LHCN-M2 (cell line): ENCODE measurements at regions not wholly inside any gene's neighbourhood (a gene's known extent, or its start where the extent isn't known, plus 50 kb on each side); places are given as distances from the start of the nearest gene placed in this dataset.

ENCODE experiments used
- DNase-seq: peaks from one replicate; pipeline ENCODE4 v3.0.0-alpha.2; 2012; ENCODE audit warnings: low read depth

DNA sequence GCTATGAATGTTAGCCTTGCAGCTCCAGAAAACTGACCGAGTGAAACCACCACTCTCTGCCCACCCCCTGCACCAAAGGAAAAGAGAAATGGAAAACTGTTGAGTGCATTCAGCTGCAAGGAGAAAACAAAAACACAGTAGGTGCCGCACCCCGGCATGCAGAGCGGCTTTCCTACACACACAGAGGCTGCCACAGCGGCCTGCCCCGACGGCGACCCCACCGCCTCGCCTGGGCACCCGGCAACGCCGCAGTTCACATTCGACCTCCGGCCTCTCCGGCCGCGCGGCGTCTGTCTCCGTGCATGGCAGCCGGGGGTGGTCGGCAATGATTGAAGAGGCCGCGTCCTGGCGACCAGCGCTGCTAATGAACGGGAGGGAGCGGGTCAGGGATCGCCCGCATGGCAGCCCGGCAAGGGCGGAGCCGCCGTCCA is 417.1 kb upstream of the SALL3 start:
- no peak for DNase-seq

DNA sequence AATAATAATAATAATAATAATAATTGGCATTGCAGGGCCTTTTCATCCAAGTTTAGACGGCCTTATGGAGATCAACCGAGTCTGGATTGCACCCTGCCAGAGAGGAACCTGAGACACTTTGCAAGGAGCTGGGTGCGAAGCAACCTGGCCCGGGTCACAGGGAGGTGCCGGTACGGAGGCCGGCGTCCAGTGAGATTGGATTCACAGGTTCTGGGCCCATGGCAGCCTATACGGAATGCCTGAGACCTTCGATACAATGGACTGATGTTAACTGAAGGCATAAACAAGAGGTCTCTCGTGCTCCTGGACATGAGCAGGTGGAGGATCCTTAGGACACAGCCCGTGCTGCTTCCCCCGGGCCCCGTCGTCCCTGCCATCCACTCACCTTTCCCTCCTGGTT is 416.5 kb upstream of the SALL3 start:
- DNase-seq = no peak

DNA sequence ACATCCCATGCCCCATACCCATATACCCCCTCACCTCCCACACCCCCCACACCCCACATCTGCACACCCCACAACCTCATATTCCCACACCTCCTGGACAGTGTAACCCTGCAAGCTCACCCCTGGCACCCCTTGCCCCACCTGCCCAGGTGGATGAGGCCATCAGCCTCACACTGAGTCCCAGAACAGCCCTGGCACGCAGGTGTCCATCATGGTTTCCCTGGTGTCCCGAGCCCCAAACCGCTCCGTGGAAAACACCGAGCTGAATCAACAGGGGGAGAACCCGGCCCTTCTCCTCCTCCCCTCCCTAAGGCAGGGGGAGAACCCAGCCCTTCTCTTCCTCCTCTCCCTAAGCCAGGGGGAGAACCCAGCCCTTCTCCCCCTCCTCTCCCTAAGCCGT is 415.6 kb upstream of the SALL3 start:
- DNase-seq = no peak

DNA sequence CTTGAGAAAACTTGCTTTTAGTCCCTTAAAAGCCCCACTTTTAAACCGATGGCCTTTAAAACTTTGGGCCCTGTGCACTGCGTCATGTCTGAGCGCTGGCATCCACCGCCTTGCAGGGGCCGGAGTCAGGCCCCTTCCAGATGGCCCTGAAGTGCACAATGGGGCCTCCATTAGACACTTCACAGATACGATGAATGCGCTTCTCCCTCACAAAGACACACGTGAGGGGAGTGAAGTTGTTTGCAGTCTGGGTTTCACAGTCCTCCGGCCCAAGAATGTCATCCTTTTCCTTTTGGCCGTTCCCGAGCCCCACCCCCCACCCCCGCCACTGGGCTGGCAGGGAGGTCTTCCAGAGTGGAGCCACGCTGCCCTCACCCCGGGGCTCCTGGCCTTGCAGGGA is 415.1 kb upstream of the SALL3 start:
- no peak for DNase-seq

DNA sequence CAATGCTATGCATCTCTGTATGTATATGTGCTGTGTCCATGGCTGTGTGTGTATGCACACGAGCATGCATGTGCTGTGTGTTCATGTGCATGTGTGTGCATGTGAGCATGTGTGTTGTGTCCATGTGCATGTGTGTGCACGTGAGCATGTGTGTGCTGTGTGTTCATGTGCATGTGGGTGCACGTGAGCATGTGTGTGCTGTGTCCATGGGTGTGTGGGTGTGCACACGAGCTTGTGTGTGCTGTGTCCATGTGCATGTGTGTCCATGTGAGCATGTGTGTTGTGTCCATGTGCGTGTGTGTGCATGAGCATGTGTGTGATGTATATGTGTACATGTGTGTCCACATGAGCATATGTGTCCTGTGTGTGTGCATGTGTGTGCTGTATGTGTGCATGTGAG is 414.4 kb upstream of the SALL3 start:
- DNase-seq = no peak

DNA sequence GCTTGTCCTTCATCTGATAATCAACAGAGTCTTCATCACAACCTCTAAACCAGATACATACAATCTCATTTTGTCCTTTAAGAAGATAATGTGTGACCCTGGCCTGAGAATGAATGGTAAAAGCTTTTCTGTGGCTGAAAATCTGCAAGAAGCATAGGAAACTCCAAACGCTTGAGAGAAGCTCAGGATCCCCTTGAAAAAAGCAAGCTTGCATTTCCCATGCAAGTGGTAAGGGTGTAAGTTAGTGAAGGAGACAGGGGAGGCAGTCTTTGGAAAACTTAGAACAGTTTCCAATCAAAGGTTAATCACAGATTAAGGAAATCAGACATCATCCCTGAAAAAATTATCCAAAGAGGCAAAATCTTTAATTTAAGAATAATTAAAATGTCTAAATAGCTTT is 413.6 kb upstream of the SALL3 start:
- no peak for DNase-seq

DNA sequence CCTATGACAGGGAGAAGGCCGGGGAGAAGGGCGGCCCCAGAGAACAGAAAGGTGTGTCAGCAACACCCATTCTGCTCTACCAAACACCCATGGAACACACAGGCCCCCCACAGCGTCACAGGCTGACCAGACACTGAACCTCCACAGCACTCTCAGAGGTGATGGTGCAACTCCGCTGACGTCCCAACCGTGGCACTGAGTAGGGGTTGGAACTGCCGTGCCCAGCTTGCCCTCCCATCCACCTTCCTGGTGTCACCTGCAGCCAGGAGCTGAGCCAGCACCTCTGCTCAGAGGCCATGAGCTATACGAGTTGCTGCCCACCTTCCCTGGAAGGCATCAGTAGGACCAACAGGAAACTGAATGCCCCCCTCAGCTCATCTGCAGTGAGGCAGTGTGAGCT is 412.9 kb upstream of the SALL3 start:
- DNase-seq = no peak

DNA sequence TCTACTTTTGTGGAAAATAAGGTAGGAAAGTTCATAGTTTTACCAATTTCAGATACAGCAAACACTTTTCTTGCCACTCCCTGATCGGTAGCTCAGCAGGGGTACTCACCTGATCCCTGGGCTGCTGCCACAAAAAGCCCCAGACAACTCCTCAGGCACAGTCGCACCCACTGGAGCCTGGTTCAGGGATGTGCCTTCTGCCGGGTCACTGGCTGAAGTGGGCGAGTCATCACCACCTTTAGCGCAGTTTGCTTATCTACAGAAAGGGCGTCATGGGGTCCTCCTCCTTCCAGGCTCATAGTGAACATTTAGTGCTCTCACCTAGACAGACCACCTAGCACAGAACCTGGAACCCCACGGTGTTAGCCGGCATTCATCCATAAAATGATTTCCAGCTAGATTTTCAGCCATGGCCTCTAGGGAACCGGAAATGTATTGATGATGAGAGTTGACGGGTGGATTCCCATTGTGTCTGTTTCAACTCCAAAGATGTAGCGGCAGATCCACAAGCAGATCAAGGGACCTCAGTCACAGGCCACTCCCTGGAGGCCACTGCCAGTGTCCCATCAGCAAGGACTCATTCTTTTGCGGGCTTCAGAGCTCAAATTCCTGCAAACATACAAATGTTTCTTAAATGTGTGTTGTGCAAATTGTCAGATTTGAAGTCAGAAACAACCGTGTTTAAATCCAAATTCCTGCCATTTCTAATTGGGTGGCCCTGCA is 408.4 kb upstream of the SALL3 start:
- no peak for DNase-seq

DNA sequence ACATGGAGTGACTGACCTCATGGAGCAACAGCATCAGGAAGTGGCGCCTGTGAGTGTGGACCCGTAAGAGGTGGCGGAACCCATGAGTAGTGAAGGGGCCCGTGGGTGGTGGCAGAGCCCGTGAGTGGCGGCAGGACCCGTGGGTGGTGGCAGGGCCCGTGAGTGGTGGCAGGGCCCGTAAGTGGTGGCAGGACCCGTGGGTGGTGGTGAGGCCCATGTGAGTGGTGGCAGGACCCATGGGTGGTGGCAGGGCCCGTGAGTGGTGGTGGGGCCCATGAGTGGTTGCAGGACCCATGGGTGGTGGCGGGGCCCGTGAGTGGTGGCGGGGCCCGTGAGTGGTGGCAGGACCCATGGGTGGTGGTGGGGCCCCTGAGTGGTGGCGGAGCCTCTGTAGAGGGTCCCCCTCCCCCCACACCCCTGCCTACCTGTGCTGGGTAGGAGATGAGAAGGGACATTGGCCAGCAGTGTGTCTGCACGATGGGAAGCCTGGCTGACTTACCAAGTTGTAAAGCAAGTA is 407.7 kb upstream of the SALL3 start:
- DNase-seq = no peak

DNA sequence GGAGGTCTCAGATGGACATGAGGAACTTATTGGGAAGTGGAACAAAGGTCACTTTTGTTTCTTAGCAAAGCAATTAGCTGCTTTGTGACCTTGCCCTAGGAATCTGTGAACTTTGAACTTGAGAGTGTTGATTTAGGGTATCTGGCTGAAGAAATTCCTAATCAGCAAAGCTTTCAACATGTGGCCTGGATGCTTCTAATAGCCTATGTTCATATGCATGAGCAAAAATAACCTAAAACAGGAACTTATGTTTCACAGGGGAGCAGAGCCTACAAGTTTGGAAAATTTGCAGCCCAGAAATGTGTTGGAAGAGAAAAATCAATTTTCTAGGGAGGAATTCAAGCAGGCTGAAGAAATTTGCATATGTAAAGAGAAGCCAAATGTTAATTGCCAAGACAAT is 405.8 kb upstream of the SALL3 start:
- DNase-seq = no peak

DNA sequence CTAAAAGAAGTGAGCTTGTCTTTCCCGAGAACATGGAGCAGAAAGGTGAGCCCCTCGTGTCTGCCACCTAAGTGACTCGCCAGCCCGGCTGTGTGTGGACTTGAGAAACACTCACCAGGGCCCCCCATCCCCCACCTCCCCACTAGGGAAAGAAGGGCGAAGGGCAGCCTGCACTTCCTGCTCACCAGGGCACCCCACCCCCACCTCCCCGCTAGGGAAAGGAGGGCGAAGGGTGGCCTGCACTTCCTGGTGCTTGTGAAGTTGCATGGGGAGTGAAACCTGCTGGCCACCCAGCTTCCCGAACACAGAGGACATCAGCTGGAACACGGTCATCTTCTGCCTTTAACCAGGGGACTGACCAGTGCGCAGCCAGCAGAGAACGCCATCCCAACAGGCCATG is 402.7 kb upstream of the SALL3 start:
- DNase-seq = no peak

DNA sequence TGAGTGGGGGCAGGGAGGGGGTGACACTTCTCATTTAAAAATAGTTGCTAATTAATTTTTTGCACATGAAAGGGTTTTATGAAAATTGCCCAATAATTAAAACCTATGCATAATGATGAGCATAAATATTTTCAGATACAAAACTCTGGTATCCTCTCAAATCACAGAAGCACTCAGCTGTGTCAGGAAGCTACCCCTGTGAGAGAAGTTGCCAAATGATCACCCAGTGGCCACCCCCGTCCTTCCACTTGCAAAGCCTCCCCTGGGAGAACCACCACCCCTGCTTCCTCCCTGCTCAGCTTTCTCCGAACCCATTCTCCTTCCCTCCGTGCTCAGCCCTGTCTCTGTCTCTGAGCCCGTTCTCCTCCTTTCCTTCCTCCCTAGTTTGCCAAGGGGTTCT is 400.2 kb upstream of the SALL3 start:
- DNase-seq = no peak

DNA sequence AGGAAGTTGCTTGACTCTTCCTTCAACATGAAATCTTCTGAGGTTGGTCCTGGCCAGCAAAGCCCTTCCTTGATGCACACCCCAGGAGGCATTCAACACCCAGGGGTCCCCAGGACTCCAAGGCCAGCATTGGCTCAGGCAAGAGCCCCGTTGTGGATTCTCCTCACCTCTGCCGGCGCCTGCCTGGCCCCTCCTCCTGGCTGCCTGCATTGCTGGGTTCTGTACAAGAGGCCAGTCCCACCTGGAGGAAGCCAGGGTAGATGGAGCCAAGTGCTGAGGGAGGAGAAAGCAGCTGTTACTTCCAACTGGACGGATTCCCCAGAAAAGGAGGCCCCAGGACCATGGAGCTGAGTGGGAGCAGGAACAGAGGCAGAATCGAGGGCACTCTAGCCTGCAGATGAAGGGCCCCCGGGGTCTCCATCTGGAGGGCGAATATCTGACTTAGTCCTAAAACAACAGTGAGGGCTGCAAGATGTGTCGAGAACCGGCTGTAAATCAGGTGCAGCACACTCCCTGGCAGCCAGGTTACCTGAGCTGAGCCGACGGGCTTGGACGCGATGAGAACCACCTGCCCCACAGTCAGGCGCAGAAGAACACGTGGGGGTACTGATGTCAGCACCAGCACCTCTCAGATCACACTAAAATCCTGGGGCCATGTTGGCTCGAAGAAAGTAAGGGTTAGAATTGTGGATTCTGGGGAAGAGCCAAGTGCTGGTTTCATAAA is 399.6 kb upstream of the SALL3 start:
- no peak for DNase-seq

DNA sequence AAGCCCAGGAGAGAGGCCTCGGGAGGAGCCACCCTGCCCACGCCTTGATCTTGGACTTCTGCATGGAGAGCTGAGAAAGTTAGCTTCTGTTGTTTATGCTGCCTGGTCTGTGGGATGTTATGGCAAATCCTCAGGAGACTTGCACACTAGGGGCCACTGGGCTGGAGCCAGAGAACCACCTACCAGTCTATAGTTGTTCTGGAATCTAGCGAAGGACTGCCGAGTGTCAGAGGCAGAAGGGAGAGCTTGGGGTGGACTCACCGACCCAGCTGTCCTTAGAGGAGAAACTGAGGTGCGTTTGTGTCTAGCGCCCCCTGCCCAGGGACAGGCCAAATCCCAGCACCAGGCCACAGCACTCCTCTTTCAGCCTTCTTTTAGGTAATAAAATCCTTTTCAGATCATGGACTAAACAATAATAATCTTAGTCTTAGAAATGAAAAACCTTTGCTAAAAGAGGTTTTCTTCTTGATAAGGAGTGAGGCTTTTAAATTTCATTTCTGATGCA is 398.7 kb upstream of the SALL3 start:
- no peak for DNase-seq

DNA sequence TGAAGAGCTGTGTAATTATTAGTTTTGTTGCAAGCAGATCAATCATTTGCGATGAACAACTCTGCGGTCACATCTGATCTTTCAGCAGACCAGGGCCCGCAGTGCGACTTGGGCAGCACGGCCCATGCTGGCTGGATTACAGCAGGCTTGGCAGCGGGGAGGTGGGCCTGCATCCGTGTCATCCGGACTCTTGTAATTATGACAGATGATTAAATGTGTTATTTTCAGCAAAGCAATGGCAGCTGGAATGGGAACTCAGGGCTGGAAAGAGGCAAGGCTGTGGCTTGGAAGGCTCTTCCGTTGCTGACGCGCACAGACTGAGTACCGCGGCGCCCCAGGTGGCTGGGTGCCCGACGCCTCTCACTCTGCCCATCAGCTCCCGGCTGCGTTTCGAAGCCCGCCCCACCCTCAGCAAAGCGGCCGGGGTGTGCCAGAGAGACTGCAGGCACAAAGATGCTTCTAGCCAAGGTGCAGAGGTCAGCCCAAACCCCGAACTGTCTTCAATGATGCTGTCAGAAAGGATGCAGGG is 397.4 kb upstream of the SALL3 start:
- no peak for DNase-seq

DNA sequence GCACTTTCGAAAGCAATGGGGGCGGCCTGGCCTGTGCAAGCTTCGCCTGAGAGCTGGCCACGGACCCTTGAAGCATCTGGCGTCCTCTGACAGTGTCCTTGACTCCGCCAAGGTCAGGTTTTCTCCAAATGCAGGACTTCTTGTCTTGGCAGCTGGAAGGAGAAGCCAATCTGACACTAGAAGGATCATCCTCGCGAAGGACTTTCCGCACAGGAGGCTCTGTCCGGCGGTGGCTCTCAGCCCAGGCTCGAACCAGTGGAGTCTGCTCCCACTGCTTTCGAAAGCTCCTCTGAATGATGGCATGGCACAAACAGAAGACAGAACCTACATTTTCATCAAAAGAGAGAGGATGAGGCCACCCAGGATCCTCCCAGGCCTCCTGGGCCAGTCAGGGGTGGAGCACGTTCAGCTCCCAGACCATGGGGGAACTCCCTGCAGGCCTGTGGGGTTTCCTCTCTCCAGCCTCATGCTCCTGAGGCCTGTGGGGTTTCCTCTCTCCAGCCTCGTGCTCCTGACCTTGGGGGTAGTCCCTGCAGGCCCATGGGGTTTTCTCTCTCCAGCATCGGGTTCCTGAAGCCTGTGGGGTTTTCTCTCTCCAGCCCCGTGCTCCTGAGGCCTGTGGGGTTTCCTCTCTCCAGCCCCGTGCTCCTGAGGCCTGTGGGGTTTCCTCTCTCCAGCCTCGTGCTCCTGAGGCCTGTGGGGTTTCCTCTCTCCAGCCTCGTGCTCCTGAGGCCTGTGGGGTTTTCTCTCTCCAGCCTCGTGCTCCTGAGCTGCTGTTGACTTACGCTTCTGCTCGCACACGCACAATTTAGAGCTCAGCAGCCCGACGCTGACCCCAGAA is 396.5 kb upstream of the SALL3 start:
- no peak for DNase-seq

DNA sequence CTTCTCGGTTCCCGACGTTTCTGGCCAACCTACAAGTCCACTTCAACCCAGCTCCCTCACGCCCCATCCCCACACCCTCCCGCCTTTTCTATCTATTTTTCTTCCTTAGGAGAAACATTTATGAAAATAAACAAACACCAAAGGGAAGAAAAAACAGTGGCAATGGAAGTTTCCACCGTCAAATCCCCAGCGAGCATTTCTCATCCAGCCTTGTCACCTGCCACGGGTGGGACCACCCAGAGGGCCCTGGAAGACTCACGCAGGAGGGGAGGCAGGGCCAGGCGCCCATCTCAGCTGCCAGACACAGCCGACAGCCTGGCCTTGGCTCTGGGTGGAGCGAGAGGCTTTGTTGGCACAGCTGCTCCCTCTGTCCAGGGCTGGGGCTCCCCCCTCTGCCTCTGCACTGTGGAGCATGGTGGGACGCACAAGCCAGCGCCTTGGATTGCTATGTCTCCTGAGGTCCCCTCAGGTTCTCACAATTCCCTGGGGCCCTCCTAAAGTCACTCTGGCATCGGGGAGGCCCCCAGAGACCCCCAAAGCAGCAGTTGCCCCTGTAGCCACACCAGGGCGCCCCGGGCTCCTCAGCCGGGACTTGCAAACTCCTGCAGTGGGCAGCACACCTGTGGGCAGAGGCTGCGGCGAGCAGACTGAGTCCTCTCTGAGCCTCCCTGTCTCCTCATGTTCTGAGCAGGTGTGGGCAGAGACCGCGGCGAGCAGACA is 395.7 kb upstream of the SALL3 start:
- DNase-seq = no peak

DNA sequence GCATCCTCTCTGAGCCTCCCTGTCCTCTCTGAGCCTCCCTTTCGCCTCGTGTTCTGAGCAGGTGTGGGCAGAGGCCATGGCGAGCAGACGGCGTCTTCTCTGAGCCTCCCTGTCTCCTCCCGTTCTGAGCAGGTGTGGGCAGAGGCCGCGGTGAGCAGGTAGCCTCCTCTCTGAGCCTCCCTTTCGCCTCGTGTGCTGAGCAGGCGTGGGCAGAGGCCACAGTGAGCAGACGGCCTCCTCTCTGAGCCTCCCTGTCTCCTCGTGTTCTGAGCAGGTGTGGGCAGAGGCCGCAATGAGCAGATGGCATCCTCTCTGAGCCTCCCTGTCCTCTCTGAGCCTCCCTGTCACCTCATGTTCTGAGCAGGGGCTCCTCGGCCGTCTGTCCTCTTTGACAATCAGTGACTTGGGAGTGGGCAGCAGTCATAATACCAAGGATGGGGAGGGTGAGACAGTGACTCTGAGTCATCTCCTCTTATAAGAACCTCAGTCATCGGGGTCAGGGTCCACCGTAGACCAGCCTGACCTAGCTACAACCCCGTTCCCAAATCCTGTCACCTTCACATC is 395.1 kb upstream of the SALL3 start:
- DNase-seq = no peak

DNA sequence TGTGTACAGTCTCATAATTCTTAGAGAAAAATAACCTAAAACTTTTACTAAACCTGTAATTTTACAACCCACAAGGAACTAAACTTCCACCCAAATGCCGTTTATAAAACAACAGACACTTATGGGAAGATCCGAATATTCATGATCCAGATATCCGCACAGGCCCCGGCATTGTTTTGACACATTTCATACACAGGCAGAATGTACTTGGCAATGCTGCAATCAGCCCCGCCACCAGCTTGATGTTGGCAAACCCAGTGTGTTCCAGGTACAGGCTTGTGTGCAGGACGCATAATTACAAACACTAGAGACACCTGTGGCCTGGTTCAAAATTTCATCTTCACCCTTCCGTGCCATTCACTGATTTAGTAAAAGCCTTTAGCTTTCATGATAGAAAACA is 393.0 kb upstream of the SALL3 start:
- DNase-seq = no peak

DNA sequence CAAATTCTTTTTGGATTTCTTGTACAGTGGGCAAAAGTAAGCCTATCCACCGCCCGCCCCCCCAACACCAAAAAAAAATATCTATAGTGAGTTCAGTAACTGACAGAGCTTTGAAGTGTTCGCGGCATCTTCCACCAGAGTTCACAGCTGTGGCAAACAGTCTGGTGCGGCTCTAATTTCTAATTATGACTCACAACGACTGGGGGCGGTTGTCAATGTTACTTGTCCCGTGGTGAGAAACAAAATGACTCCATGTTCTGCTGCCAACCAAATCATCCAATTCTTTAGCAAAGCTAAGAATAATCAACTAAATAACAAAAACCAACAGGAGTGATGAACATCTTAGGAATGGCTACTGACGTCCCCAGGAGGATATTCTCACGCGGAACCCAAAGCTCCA is 392.5 kb upstream of the SALL3 start:
- no peak for DNase-seq
